Upper lobe of left lung (tissue), 4 donors: ENCODE measurements at regions not wholly inside any gene's neighbourhood (a gene's known extent, or its start where the extent isn't known, plus 50 kb on each side); places are given as distances from the start of the nearest gene placed in this dataset.

Experiments
- CTCF ChIP-seq, 6 experiments: fragments of 450-650 bp in 4 of 6; fragments of 200-600 bp in 2 of 6; sonication (generic) in 2 of 6; IDR thresholded peaks; one replicate each; pipeline ENCODE4 v1.5.1; 2016 to 2019; ENCODE audit warnings: antibody characterized with exemption in 6 of 6
- EP300 ChIP-seq, 4 donors: sonication (generic); formaldehyde crosslinking; IDR thresholded peaks; one replicate each; pipeline ENCODE4 v1.5.1; 2017; ENCODE audit warnings: antibody characterized with exemption in 4 of 4, control low read depth in 2 of 4
- POLR2AphosphoS5 ChIP-seq, 2 donors: sonication (generic); formaldehyde crosslinking; IDR thresholded peaks; one replicate each; pipeline ENCODE4 v1.5.1; 2017; ENCODE audit warnings: antibody characterized with exemption in 2 of 2

DNA sequence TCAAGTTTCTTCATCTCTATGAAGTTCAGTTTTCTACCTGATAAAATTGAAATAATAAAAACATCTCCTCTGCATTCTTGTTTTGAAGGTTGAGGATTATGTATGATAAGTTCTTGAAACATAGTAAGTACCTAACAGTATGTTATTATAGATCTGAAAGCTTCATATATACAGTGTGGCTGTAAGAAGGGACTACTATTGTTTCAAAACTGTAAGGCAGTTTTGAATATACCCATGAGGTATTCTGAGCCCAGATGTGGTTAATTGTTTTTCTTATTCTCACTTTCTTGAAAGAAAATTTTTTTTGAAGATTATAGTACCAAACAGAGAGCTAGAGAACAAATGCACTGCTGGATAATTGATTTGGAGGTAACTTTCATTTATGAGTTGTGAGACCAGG lies 383.2 kb downstream of the CHSY3 start:
- TF ChIP-seq CTCF (IDR thresholded peaks at IDR 0.05) (no peak), POLR2AphosphoS5 (IDR thresholded peaks at IDR 0.05) (no peak), EP300 (IDR thresholded peaks at IDR 0.05) (no peak)
